ENCODE measurements at regions not wholly inside any gene's neighbourhood (a gene's known extent, or its start where the extent isn't known, plus 50 kb on each side); places are given as distances from the start of the nearest gene placed in this dataset.

GRCh38 chr3:99256788-99257187 lies 355.3 kb upstream of the DCBLD2 start:
- Histone ChIP-seq H3K79me2 (ENCODE audit: insufficient read depth, low read length) (no peaks in the 10 kb centered on the region), H3K9ac (ENCODE audit: low read depth, low read length, poor library complexity, severe bottlenecking) (no peak overlapping the region), H3K4me2 (ENCODE audit: low read depth, low read length, poor library complexity, severe bottlenecking) (no peak overlapping the region), H3K4me1 (ENCODE audit: insufficient read depth, low read length, poor library complexity, severe bottlenecking) (no peaks in the 10 kb centered on the region), H3K9me2 (replicated peaks; ENCODE audit: low read depth, low read length) (no peaks in the 10 kb centered on the region), H3K9me3 (ENCODE audit: insufficient read depth, low read depth, low read length) (no peaks in the 10 kb centered on the region), H3K27me3 (ENCODE audit: insufficient read depth, low read length, poor library complexity, severe bottlenecking) (no peaks in the 10 kb centered on the region), H4K20me1 (ENCODE audit: insufficient read depth, low read length, poor library complexity, severe bottlenecking) (no peaks in the 10 kb centered on the region), H3K36me3 (ENCODE audit: insufficient read depth, low read length) (no peaks in the 10 kb centered on the region), H3F3A (ENCODE audit: low read depth) (no peaks in the 10 kb centered on the region), H2AFZ (ENCODE audit: low read length) (no peak overlapping the region), H3K4me3 (ENCODE audit: low read length, poor library complexity, severe bottlenecking) (no peak overlapping the region)
- TF ChIP-seq CTCF (conservative IDR thresholded peaks at IDR 0.05; ENCODE audit: low read length) (no peak), EZH2phosphoT487 (IDR thresholded peaks at IDR 0.05; ENCODE audit: borderline replicate concordance) (no peak)

GRCh38 chr3:99253963-99254355 lies 352.5 kb upstream of the DCBLD2 start:
- no peaks in the 10 kb centered on the region for H3K36me3 ChIP-seq (ENCODE audit: insufficient read depth, low read length)
- H3K9me2 ChIP-seq (replicated peaks; ENCODE audit: low read depth, low read length): no peaks in the 10 kb centered on the region
- no peaks in the 10 kb centered on the region for H3K9me3 ChIP-seq (ENCODE audit: insufficient read depth, low read depth, low read length)
- no peaks in the 10 kb centered on the region for H3K79me2 ChIP-seq (ENCODE audit: insufficient read depth, low read length)
- H3K27me3 ChIP-seq (ENCODE audit: insufficient read depth, low read length, poor library complexity, severe bottlenecking): no peaks in the 10 kb centered on the region
- H2AFZ ChIP-seq (ENCODE audit: low read length): no peak overlapping the region
- no peak overlapping the region for H3K9ac ChIP-seq (ENCODE audit: low read depth, low read length, poor library complexity, severe bottlenecking)
- H3F3A ChIP-seq (ENCODE audit: low read depth): no peaks in the 10 kb centered on the region
- H3K4me1 ChIP-seq (ENCODE audit: insufficient read depth, low read length, poor library complexity, severe bottlenecking): no peaks in the 10 kb centered on the region
- H4K20me1 ChIP-seq (ENCODE audit: insufficient read depth, low read length, poor library complexity, severe bottlenecking): no peaks in the 10 kb centered on the region
- TF ChIP-seq CTCF (conservative IDR thresholded peaks at IDR 0.05; ENCODE audit: low read length) (no peak), EZH2phosphoT487 (IDR thresholded peaks at IDR 0.05; ENCODE audit: borderline replicate concordance) (no peak)
- no peak overlapping the region for H3K4me3 ChIP-seq (ENCODE audit: low read length, poor library complexity, severe bottlenecking)
- no peak overlapping the region for H3K4me2 ChIP-seq (ENCODE audit: low read depth, low read length, poor library complexity, severe bottlenecking)

- Histone ChIP-seq H3F3A (ENCODE audit: low read depth) (no peaks in the 10 kb centered on the region), H4K20me1 (ENCODE audit: insufficient read depth, low read length, poor library complexity, severe bottlenecking) (no peaks in the 10 kb centered on the region), H3K9me2 (replicated peaks; ENCODE audit: low read depth, low read length) (no peaks in the 10 kb centered on the region), H3K9ac (ENCODE audit: low read depth, low read length, poor library complexity, severe bottlenecking) (no peak overlapping the region), H2AFZ (ENCODE audit: low read length) (no peak overlapping the region), H3K4me3 (ENCODE audit: low read length, poor library complexity, severe bottlenecking) (no peak overlapping the region), H3K79me2 (ENCODE audit: insufficient read depth, low read length) (no peaks in the 10 kb centered on the region), H3K4me2 (ENCODE audit: low read depth, low read length, poor library complexity, severe bottlenecking) (no peak overlapping the region), H3K9me3 (ENCODE audit: insufficient read depth, low read depth, low read length) (no peaks in the 10 kb centered on the region), H3K36me3 (ENCODE audit: insufficient read depth, low read length) (no peaks in the 10 kb centered on the region), H3K27me3 (ENCODE audit: insufficient read depth, low read length, poor library complexity, severe bottlenecking) (no peaks in the 10 kb centered on the region), H3K4me1 (ENCODE audit: insufficient read depth, low read length, poor library complexity, severe bottlenecking) (no peaks in the 10 kb centered on the region)
- no peak for TF ChIP-seq CTCF (conservative IDR thresholded peaks at IDR 0.05; ENCODE audit: low read length)
- TF ChIP-seq EZH2phosphoT487 (IDR thresholded peaks at IDR 0.05; ENCODE audit: borderline replicate concordance): no peak
Measured at GRCh38 chr3:99250821-99251355, 349.4 kb upstream of the DCBLD2 start.
